ENCODE measurements at regions not wholly inside any gene's neighbourhood (a gene's known extent, or its start where the extent isn't known, plus 50 kb on each side); places are given as distances from the start of the nearest gene placed in this dataset.

GRCh38 chr2:196407675-196408264, 231.7 kb upstream of the CCDC150 start:
- H4K20me1 ChIP-seq (replicated peaks; ENCODE audit: control insufficient read depth, extremely low read depth, insufficient read depth, low read length): no peaks in the 10 kb centered on the region
- H3K27me3 ChIP-seq (ENCODE audit: control insufficient read depth in 2 of 2, insufficient read depth in 2 of 2, low read length in 2 of 2): no peaks in the 10 kb centered on the region
- no peaks in the 10 kb centered on the region for H3K9me3 ChIP-seq (replicated peaks; ENCODE audit: control insufficient read depth, insufficient read depth, low read length)
- no peak for DNase-seq (ENCODE audit: low read depth, low spot score)
- POLR2A ChIA-PET: no interaction called here
- dilution Hi-C loops (cut with MboI; ENCODE audit: extremely low pct_ligation_motif_present, low sequenced_read_pairs): no loop called here
- H3K27ac ChIP-seq (ENCODE audit: insufficient read depth, low read depth, low read length): no peak overlapping the region
- H3K4me2 ChIP-seq (ENCODE audit: insufficient read depth, low read length): no peak overlapping the region
- H2AFZ ChIP-seq (ENCODE audit: low read depth, low read length): no peak overlapping the region
- TF ChIP-seq FOS (IDR thresholded peaks at IDR 0.05; ENCODE audit: borderline replicate concordance, insufficient read depth, low read length) (no peak), JUN (IDR thresholded peaks at IDR 0.05; ENCODE audit: borderline replicate concordance, insufficient read depth, insufficient read length, low read depth) (no peak), MAX (IDR thresholded peaks at IDR 0.05; ENCODE audit: insufficient read depth, insufficient read length) (no peak), CTCF (IDR thresholded peaks at IDR 0.05; ENCODE audit: extremely low read depth in 1 of 2, insufficient read depth in 1 of 2, low read depth in 1 of 2, low read length in 2 of 2) (no peak), GATA2 (IDR thresholded peaks at IDR 0.05; ENCODE audit: insufficient read depth, insufficient read length, low read depth, low read length) (no peak), EZH2 (IDR thresholded peaks at IDR 0.05; ENCODE audit: borderline replicate concordance, low read depth, low read length, severe bottlenecking) (no peak), POLR2AphosphoS5 (IDR thresholded peaks at IDR 0.05; ENCODE audit: insufficient read depth, low read depth, low read length) (no peak), POLR2A (IDR thresholded peaks at IDR 0.05; ENCODE audit: low read depth, low read length) (no peak), MYC (IDR thresholded peaks at IDR 0.05; ENCODE audit: low read depth, low read length) (no peak)
- H3K9me1 ChIP-seq (replicated peaks; ENCODE audit: control insufficient read depth, extremely low read depth, insufficient read depth, low read length): no peaks in the 10 kb centered on the region
- no peak for FAIRE-seq
- no peak overlapping the region for H3K4me3 ChIP-seq (replicated peaks in 1 of 3; ENCODE audit: insufficient read depth in 1 of 3, low read depth in 1 of 3, low read length in 3 of 3)
- no peaks in the 10 kb centered on the region for H3K79me2 ChIP-seq (ENCODE audit: control insufficient read depth, insufficient read depth, low read length)
- BruUV-seq (replicated peaks): no TSS peak
- H3K36me3 ChIP-seq (ENCODE audit: control insufficient read depth in 2 of 2, extremely low read depth in 1 of 2, insufficient read depth in 2 of 2, low read length in 2 of 2): no peaks in the 10 kb centered on the region
- peaks cover 19% of the 10 kb centered on the region for H3K4me1 ChIP-seq (ENCODE audit: control insufficient read depth, extremely low read depth, insufficient read depth, low read length)
- CTCF ChIA-PET: interaction anchor here (1.0 kb wide), 1 partner anchor 46 kb away, joined by 3 read pairs; no protein-coding TSS in a partner anchor
- intact Hi-C loops (cut with micrococcal nuclease): no loop called here
- H3K9ac ChIP-seq (replicated peaks; ENCODE audit: extremely low read depth, insufficient read depth, low read length): no peak overlapping the region

Measured in endothelial cell of umbilical vein (primary cell).